NCI-H82 treated with DMSO at 0.1 percent for 48 hours (cell line): ENCODE measurements at regions not wholly inside any gene's neighbourhood (a gene's known extent, or its start where the extent isn't known, plus 50 kb on each side); places are given as distances from the start of the nearest gene placed in this dataset.
A peak's percentile ranks its signal among the peaks of the same experiment; 100 is the strongest.
"Not testable (repeated sequence)": the region's sequence is repeated elsewhere in the genome, so short reads cannot be mapped to it uniquely, and the experiment has no call there.

Experiments used
- DNase-seq: peaks from one replicate; lab custom pipeline; 2025; ENCODE audit not compliant: unreplicated experiment; lab: John Stamatoyannopoulos, UW

- DNase-seq: no peak
Measured at GRCh38 chr3:76505202-76505845, 534.6 kb upstream of the ROBO2 start.

- DNase-seq: no peak
Measured at GRCh38 chr3:76509179-76509830, 530.6 kb upstream of the ROBO2 start.

DNA sequence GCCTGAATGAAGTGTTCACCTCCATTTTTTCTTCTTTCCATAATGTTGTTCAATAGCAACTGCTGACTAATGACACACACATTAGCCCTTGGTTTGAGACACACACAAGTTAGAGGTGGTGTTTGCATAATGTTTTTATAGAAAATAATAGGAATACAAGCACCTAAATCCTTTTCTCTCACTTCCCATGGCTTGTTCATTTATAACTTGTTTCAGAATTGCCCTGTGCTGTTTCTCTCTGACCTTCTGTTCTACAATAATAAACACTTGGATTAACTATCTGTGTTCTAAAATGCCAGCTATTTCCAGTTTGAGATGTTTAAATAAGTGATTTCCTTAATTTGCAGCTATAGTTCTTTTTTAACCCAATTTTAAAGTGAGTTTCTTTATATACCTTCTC, 525.1 kb upstream of the ROBO2 start:
- no peak for DNase-seq

DNA sequence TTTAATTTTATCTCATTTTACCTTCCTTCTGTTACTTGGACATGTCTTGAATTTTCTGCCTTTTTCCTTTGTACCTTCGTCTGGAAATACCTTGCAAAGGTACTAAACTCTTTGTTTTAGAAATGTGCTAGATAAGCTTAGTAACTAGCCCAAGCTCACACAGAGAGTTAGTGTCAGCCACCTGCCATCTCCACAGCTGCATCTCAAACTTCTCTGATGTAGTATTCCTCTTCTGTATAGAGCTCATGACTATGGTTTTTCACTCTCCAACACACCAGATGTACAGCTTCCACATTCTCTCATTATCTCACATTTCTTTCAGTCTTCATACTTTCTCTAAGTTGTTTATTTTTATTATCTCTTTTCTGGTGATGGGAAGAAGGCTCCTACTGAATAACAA, 516.6 kb upstream of the ROBO2 start:
- no peak for DNase-seq

- no peak for DNase-seq
Measured at GRCh38 chr3:76525726-76526125, 514.2 kb upstream of the ROBO2 start.

GRCh38 chr3:76527773-76528172, 512.1 kb upstream of the ROBO2 start:
- no peak for DNase-seq

GRCh38 chr3:76532158-76532822, 507.6 kb upstream of the ROBO2 start:
- DNase-seq: no peak

DNA sequence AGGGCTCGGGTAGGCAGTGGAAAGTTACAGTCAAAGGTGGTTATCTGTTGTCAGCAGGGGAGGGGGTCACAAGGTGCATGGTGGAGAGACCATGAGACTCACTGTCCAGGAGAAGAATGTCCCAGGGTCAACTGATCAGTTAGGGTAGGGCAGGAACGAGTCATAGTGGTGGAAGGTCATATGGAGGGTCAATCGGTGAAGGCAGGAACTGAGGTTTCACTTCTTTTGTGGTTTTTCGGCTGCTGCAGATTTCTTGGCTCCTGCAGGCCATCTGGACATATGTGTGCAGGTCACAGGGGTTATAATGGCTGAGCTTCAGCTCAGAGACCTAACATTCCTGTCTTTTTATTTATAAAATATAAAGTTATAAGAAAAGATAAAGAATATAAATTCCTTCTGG, 506.2 kb upstream of the ROBO2 start:
- not testable (repeated sequence) for DNase-seq

DNA sequence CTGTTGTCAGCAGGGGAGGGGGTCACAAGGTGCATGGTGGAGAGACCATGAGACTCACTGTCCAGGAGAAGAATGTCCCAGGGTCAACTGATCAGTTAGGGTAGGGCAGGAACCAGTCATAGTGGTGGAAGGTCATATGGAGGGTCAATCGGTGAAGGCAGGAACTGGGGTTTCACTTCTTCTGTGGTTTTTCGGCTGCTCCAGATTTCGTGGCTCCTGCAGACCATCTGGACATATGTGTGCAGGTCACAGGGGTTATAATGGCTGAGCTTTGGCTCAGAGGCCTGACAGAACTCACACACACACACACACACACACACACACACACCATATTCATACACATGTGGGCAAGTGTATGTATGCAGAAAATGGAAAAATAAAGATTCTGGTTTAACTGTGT, 502.0 kb upstream of the ROBO2 start:
- not testable (repeated sequence) for DNase-seq

GRCh38 chr3:76547674-76548073, 492.2 kb upstream of the ROBO2 start:
- no peak for DNase-seq

- no peak for DNase-seq
Measured at GRCh38 chr3:76550522-76551201, 489.2 kb upstream of the ROBO2 start.

DNA sequence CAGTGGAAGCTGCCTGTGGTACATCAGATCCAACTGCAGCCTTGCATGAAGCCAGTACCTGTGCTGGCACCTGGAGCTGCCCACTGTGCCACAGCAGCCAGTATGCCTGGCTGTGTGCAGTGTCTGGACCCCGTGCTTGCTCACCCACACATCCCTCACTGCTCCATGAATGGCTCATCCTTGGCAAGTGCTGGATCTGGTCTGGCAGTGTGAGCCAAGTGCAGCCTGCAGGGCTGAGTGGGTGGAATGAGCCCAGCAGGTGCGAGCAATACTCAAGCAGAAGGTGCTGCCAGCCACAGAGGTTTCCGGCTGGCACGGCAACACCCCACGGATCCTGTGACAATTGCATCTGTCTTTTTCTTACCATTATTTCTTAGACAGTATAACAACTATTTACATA, 488.2 kb upstream of the ROBO2 start:
- no peak for DNase-seq

- DNase-seq: no peak
Measured at GRCh38 chr3:76552653-76553052, 487.2 kb upstream of the ROBO2 start.

DNA sequence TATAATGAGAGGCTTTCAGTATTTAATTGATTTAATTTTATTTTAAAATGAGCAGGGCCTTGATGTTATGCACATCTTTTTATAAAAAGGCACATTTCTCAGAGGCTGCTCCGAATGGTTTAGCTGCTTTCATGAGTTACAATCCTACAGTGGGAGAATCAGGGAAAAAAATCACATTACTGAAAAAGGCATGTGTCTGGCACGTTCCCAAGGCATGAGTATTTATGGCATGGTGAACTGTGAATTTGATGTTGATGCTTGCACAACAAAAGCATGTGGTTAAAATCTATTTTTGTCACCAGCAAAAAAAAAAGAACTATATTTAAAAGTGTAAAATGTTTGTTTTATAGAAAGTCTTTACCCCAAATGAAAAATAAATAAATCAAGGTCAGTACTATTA, 485.2 kb upstream of the ROBO2 start:
- no peak for DNase-seq

- no peak for DNase-seq
Measured at GRCh38 chr3:76561494-76562236, 478.2 kb upstream of the ROBO2 start.

DNA sequence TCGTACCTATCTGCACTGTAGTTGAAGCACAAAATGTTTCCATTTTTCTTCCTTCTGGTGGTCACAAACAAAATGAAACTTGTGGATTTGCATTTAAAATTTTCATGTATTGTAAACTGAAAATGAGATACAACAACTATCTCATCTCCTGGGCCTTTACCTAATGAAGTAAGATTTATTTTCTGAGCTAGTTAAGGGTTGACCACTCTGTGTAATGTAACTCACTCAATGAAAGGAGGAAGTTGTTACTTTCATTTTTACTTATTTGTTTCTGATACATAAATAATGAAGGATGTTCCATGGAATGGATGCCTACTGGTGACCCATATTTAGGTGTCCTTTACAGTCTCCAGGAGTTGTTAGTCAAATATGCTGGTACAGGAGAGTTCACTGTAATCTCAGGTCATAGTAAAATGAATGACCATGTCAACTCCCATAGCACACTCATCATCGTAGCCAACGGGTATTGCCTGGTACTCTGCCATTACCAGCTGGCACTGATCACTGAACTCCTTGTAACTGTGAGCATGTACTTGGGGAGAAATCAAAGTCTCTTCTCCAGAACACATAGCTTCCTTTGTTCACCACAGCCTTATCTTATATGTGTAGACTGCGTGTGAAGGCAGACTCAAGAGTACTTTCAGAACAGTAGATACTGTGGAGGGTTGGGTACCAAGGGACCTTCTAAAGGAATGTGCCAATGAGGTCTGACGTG, 474.2 kb upstream of the ROBO2 start:
- no peak for DNase-seq

DNA sequence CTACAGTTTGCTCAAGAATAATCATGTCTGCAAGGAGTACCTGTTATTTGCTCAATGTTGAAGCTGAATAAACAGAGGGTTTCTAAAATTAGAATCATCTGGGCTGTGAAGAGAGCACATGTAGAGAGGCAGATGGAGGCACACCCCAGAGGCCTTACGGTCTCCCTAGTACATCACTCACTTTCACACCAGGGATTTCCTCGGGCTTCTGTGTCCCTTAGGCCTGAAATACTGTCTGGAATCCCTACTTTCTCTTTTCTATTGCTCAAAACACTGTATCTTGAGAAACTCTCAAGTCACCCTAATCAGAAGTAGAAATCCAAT, 473.7 kb upstream of the ROBO2 start:
- DNase-seq: no peak

- no peak for DNase-seq
Measured at GRCh38 chr3:76566904-76567303, 473.0 kb upstream of the ROBO2 start.

DNA sequence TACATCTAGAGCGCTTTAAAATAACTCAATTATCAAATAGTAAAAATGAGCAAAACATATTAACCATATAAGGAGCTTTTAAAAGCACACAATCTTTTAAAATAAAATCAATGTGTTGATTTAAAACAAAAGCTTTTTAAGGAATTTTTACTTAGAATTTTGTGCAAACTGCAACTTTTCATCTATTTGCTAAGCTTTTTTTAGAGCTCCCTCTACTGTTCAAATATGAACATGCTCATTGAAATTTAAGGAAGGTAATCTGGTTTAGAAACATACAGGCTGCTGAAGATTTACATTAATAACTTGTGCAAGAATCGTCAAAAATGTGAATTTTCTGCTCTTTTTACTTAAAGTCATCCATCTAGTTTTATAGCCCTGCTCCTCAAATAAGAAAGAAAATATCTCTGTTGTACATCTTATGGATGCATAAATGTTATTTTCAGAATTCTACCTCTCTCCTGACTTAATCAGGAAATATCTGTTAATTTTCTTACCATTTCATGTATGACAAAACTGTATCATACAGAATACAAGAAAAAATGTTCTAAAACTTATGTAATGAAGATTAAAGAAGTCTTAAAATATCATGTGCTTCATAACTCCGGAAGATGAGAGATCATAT, 469.4 kb upstream of the ROBO2 start:
- no peak for DNase-seq

GRCh38 chr3:76576201-76576600, 463.7 kb upstream of the ROBO2 start:
- DNase-seq: peak; percentile 82
